SK-N-SH (cell line): ENCODE measurements at regions not wholly inside any gene's neighbourhood (a gene's known extent, or its start where the extent isn't known, plus 50 kb on each side); places are given as distances from the start of the nearest gene placed in this dataset.

Experiments used
- CTCF ChIA-PET: fragments of 300-600, 350-600 bp; formaldehyde crosslinking; extraction: SDS; loops from one replicate; lab custom pipeline; 2021; lab: Yijun Ruan, JAX
- POLR2A ChIA-PET: fragments of 350-600 bp; sonication (Branson Sonifier 250); formaldehyde crosslinking; extraction: SDS; loops from one replicate; lab custom pipeline; 2020; ENCODE audit warnings: antibody characterized with exemption, inconsistent platforms; lab: Yijun Ruan, JAX
- DNase-seq: peaks from one replicate; pipeline ENCODE4 v3.0.0; 2012
- H2AFZ ChIP-seq: fragments of 200-600 bp; sonication (generic); 2 replicates; pipeline ENCODE4 v1.8.1; 2016; ENCODE audit warnings: antibody characterized with exemption, mild to moderate bottlenecking, low read depth
- H3F3A ChIP-seq: fragments of 200-600 bp; sonication (generic); replicated peaks from 2 replicates; pipeline ENCODE3; 2016; ENCODE audit warnings: antibody characterized with exemption, mild to moderate bottlenecking; ENCODE audit not compliant: insufficient read depth
- H3K27ac ChIP-seq, 2 experiments: fragments of 200-500 bp in 1 of 2; fragments of 200-600 bp in 1 of 2; sonication (Bioruptor generic) in 1 of 2; sonication (generic), shearing (Covaris generic) in 1 of 2; 2 replicates each; pipeline versions ENCODE4 v1.5.1 to v1.6.1; 2014 to 2016; ENCODE audit warnings: low read depth in 2 of 2, inconsistent platforms in 1 of 2, low read length in 1 of 2, mild to moderate bottlenecking in 1 of 2, mixed read lengths in 1 of 2
- H3K27me3 ChIP-seq: fragments of 200-600 bp; sonication (generic), shearing (Covaris generic); 2 replicates; pipeline ENCODE4 v1.6.1; 2016; ENCODE audit warnings: mixed run types; ENCODE audit not compliant: insufficient read depth
- H3K36me3 ChIP-seq, 2 experiments: fragments of 200-500 bp in 1 of 2; fragments of 200-600 bp in 1 of 2; sonication (Bioruptor generic) in 1 of 2; sonication (generic) in 1 of 2; replicated peaks in 1 of 2; 2 replicates each; pipeline versions ENCODE3 to v1.5.1; 2014 to 2016; ENCODE audit warnings: low read length in 1 of 2, mild to moderate bottlenecking in 1 of 2; ENCODE audit not compliant: insufficient read depth in 2 of 2, control insufficient read depth in 1 of 2
- H3K4me1 ChIP-seq, 2 experiments: fragments of 200-500 bp in 1 of 2; fragments of 200-600 bp in 1 of 2; sonication (Bioruptor generic) in 1 of 2; sonication (generic), shearing (Covaris generic) in 1 of 2; 2 replicates each; pipeline versions ENCODE4 v1.5.1 to v1.6.1; 2014 to 2016; ENCODE audit warnings: low read depth in 1 of 2, low read length in 1 of 2, mixed run types in 1 of 2; ENCODE audit not compliant: insufficient read depth in 2 of 2, control insufficient read depth in 1 of 2
- H3K4me2 ChIP-seq: fragments of 200-600 bp; sonication (generic), shearing (Covaris generic); 2 replicates; pipeline ENCODE4 v1.6.1; 2017; ENCODE audit warnings: mixed run types
- H3K4me3 ChIP-seq, 2 experiments: fragments of 200-500 bp in 1 of 2; fragments of 200-600 bp in 1 of 2; sonication (Bioruptor generic) in 1 of 2; sonication (generic), shearing (Covaris generic) in 1 of 2; 2 replicates each; pipeline versions ENCODE4 v1.5.1 to v1.8.1; 2014 to 2016; ENCODE audit warnings: low read depth in 2 of 2, inconsistent platforms in 1 of 2, low read length in 1 of 2, mild to moderate bottlenecking in 1 of 2, mixed read lengths in 1 of 2, moderate library complexity in 1 of 2
- H3K79me2 ChIP-seq: fragments of 200-600 bp; sonication (generic); 2 replicates; pipeline ENCODE4 v1.8.1; 2017; ENCODE audit warnings: mild to moderate bottlenecking; ENCODE audit not compliant: insufficient read depth
- H3K9ac ChIP-seq: fragments of 200-600 bp; sonication (generic); 2 replicates; pipeline ENCODE4 v1.6.1; 2017; ENCODE audit warnings: mixed run types
- H3K9me2 ChIP-seq: fragments of 200-600 bp; sonication (generic); 2 replicates; pipeline ENCODE4 v1.6.1; 2017; ENCODE audit warnings: mixed run types
- H3K9me3 ChIP-seq: fragments of 200-600 bp; sonication (generic); 2 replicates; pipeline ENCODE4 v1.6.1; 2017; ENCODE audit warnings: mixed run types, mild to moderate bottlenecking, moderate library complexity
- H4K20me1 ChIP-seq: fragments of 200-600 bp; sonication (generic); 2 replicates; pipeline ENCODE4 v1.6.1; 2017; ENCODE audit warnings: mild to moderate bottlenecking, mixed run types; ENCODE audit not compliant: insufficient read depth
- CHD2 ChIP-seq: fragments of 150-350 bp; IDR thresholded peaks from 2 replicates; pipeline ENCODE4 v1.6.1; 2018; ENCODE audit warnings: low read length; ENCODE audit not compliant: partially characterized antibody
- CTCF ChIP-seq: fragments of 200-600 bp; sonication (generic); IDR thresholded peaks from 2 replicates; pipeline ENCODE4 v1.6.1; 2017; ENCODE audit warnings: antibody characterized with exemption, mild to moderate bottlenecking, moderate library complexity
- EP300 ChIP-seq, 2 experiments: IDR thresholded peaks; 2 replicates each; pipeline versions ENCODE4 v1.4.0 to v1.6.1; 2012; ENCODE audit warnings: borderline replicate concordance in 1 of 2, low read depth in 1 of 2, low read length in 1 of 2
- EZH2phosphoT487 ChIP-seq: fragments of 200-600 bp; sonication (generic); IDR thresholded peaks from 2 replicates; pipeline ENCODE4 v1.6.1; 2017; ENCODE audit warnings: low read depth, mixed run types, mild to moderate bottlenecking, antibody characterized with exemption, moderate library complexity, borderline replicate concordance
- FOSL2 ChIP-seq: IDR thresholded peaks from 2 replicates; pipeline ENCODE4 v1.4.0; 2012; ENCODE audit warnings: low read depth, mild to moderate bottlenecking, moderate library complexity, borderline replicate concordance
- GABPA ChIP-seq: IDR thresholded peaks from 2 replicates; pipeline ENCODE4 v1.4.0; 2012; ENCODE audit warnings: low read depth, mild to moderate bottlenecking
- JUND ChIP-seq: IDR thresholded peaks from 2 replicates; pipeline ENCODE4 v1.4.0; 2012
- MAX ChIP-seq: IDR thresholded peaks from 2 replicates; pipeline ENCODE4 v1.4.0; 2012; ENCODE audit warnings: low read depth
- MEF2A ChIP-seq: IDR thresholded peaks from 2 replicates; pipeline ENCODE4 v1.4.0; 2012; ENCODE audit warnings: low read depth, borderline replicate concordance
- POLR2AphosphoS5 ChIP-seq: IDR thresholded peaks from 2 replicates; pipeline ENCODE4 v1.6.1; 2012; ENCODE audit warnings: low read depth, low read length
- RAD21 ChIP-seq: IDR thresholded peaks from 2 replicates; pipeline ENCODE4 v1.6.1; 2012; ENCODE audit warnings: mild to moderate bottlenecking, low read length
- RCOR1 ChIP-seq: fragments of 150-350 bp; IDR thresholded peaks from 2 replicates; pipeline ENCODE4 v1.6.1; 2017; ENCODE audit warnings: antibody characterized with exemption, low read length
- RFX5 ChIP-seq: IDR thresholded peaks from 2 replicates; pipeline ENCODE4 v1.6.1; 2012; ENCODE audit warnings: mild to moderate bottlenecking, improper control_type of control experiment, low read length
- RXRA ChIP-seq: IDR thresholded peaks from 2 replicates; pipeline ENCODE4 v1.4.0; 2012; ENCODE audit warnings: low read depth, mild to moderate bottlenecking, borderline replicate concordance
- SIN3A ChIP-seq: IDR thresholded peaks from 2 replicates; pipeline ENCODE4 v1.6.1; 2012; ENCODE audit warnings: low read depth, mild to moderate bottlenecking, low read length, moderate library complexity, borderline replicate concordance
- TAF1 ChIP-seq: IDR thresholded peaks from 2 replicates; pipeline ENCODE4 v1.6.1; 2012; ENCODE audit warnings: low read depth, mild to moderate bottlenecking, low read length, moderate library complexity, borderline replicate concordance
- TEAD4 ChIP-seq: IDR thresholded peaks from 2 replicates; pipeline ENCODE4 v1.4.0; 2012; ENCODE audit warnings: mild to moderate bottlenecking, borderline replicate concordance; ENCODE audit not compliant: insufficient read depth
- USF1 ChIP-seq: IDR thresholded peaks from 2 replicates; pipeline ENCODE4 v1.4.0; 2012; ENCODE audit warnings: low read depth, borderline replicate concordance
- USF2 ChIP-seq: fragments of 150-350 bp; IDR thresholded peaks from 2 replicates; pipeline ENCODE4 v1.6.1; 2017; ENCODE audit warnings: antibody characterized with exemption, low read length, low read depth, borderline replicate concordance
- ZBTB33 ChIP-seq: IDR thresholded peaks from 2 replicates; pipeline ENCODE4 v1.4.0; 2012; ENCODE audit warnings: low read depth, borderline replicate concordance
- WGBS: methylation state at CpG from one replicate; pipeline ENCODE4 v1.1.6; 2017; ENCODE audit warnings: low lambda C conversion rate; 5-methylcytosine and 5-hydroxymethylcytosine counted together

GRCh38 chr2:48049371-48049770 lies 143.1 kb upstream of the FBXO11 start:
- Histone ChIP-seq H3K4me1 (no peaks in the 10 kb centered on the region), H3F3A (no peaks in the 10 kb centered on the region), H3K4me3 (no peak overlapping the region), H3K79me2 (no peaks in the 10 kb centered on the region), H3K9ac (no peak overlapping the region), H4K20me1 (no peaks in the 10 kb centered on the region)
- WGBS = 68% methylated on average over 2 of the region's 2 CpGs
- TF ChIP-seq RXRA (no peak), TEAD4 (no peak), EP300 (IDR thresholded peaks at IDR 0.05; ENCODE audit: borderline replicate concordance in 1 of 2, low read depth in 1 of 2, low read length in 1 of 2) (no peak), USF1 (no peak), RCOR1 (no peak), ZBTB33 (no peak), USF2 (no peak), RAD21 (no peak), CHD2 (no peak), JUND (no peak), MAX (no peak), FOSL2 (no peak), RFX5 (no peak), POLR2AphosphoS5 (no peak), SIN3A (no peak), EZH2phosphoT487 (no peak), CTCF (no peak), MEF2A (no peak), TAF1 (no peak), GABPA (no peak)
- TF ChIP-seq, all 33 proteins: peak for 0
- Histone ChIP-seq H2AFZ (no peak overlapping the region), H3K27me3 (no peaks in the 10 kb centered on the region), H3K27ac (no peak overlapping the region), H3K36me3 (no peaks in the 10 kb centered on the region), H3K4me2 (no peak overlapping the region), H3K9me3 (no peaks in the 10 kb centered on the region), H3K9me2 (no peaks in the 10 kb centered on the region)
- CTCF ChIA-PET = interaction anchor here (0.5 kb wide), 1 partner anchor 79 kb away, joined by 3 read pairs; no protein-coding TSS in a partner anchor
- no peak for DNase-seq
- POLR2A ChIA-PET = no interaction called here
